GM08714 (cell line): ENCODE measurements at regions not wholly inside any gene's neighbourhood (a gene's known extent, or its start where the extent isn't known, plus 50 kb on each side); places are given as distances from the start of the nearest gene placed in this dataset.

Source experiments
- H3K4me3 ChIP-seq: fragments of 200-500 bp; sonication (Bioruptor generic); 2 replicates; pipeline ENCODE4 v1.5.1; 2014; ENCODE audit warnings: mild to moderate bottlenecking, low read length, inconsistent platforms
- ZNF274 ChIP-seq: IDR thresholded peaks from 2 replicates; pipeline ENCODE4 v1.6.1; 2012; ENCODE audit warnings: mild to moderate bottlenecking, low read depth, low read length

- H3K4me3 ChIP-seq = no peak overlapping the region
- no peak for TF ChIP-seq ZNF274
Measured at GRCh38 chr3:116872688-116873087, 163.1 kb downstream of the TUSC7 start.

GRCh38 chr3:116873142-116873541, 163.6 kb downstream of the TUSC7 start:
- H3K4me3 ChIP-seq = no peak overlapping the region
- TF ChIP-seq ZNF274 = no peak

- TF ChIP-seq ZNF274 = no peak
- H3K4me3 ChIP-seq = no peak overlapping the region
Measured at GRCh38 chr3:116877968-116878367, 168.4 kb downstream of the TUSC7 start.

GRCh38 chr3:116886202-116886893, 176.8 kb downstream of the TUSC7 start:
- H3K4me3 ChIP-seq = no peak overlapping the region
- TF ChIP-seq ZNF274 = no peak

- no peak overlapping the region for H3K4me3 ChIP-seq
- TF ChIP-seq ZNF274 = no peak
Measured at GRCh38 chr3:116896116-116896515, 186.5 kb downstream of the TUSC7 start.

GRCh38 chr3:116897382-116897781, 187.8 kb downstream of the TUSC7 start:
- TF ChIP-seq ZNF274 = no peak
- H3K4me3 ChIP-seq = no peak overlapping the region

- no peak for TF ChIP-seq ZNF274
- H3K4me3 ChIP-seq = no peak overlapping the region
Measured at GRCh38 chr3:116899253-116899652, 189.7 kb downstream of the TUSC7 start.

GRCh38 chr3:116905334-116905733, 195.8 kb downstream of the TUSC7 start:
- TF ChIP-seq ZNF274 = no peak
- H3K4me3 ChIP-seq = no peak overlapping the region

GRCh38 chr3:116905794-116906193, 196.2 kb downstream of the TUSC7 start:
- H3K4me3 ChIP-seq = no peak overlapping the region

GRCh38 chr3:116912116-116912515, 202.5 kb downstream of the TUSC7 start:
- H3K4me3 ChIP-seq = no peak overlapping the region
- TF ChIP-seq ZNF274 = no peak

More at GRCh38 chr3:116905794-116906193, 196.2 kb downstream of the TUSC7 start:
- no peak for TF ChIP-seq ZNF274

- TF ChIP-seq ZNF274 = no peak
- H3K4me3 ChIP-seq = no peak overlapping the region
Measured at GRCh38 chr3:116914004-116914403, 204.4 kb downstream of the TUSC7 start.

GRCh38 chr3:116916836-116917235, 207.3 kb downstream of the TUSC7 start:
- TF ChIP-seq ZNF274 = no peak
- no peak overlapping the region for H3K4me3 ChIP-seq

GRCh38 chr3:116920826-116921610, 211.4 kb downstream of the TUSC7 start:
- H3K4me3 ChIP-seq = no peak overlapping the region
- TF ChIP-seq ZNF274 = no peak

- TF ChIP-seq ZNF274 = no peak
Measured at GRCh38 chr3:116927918-116928317, 218.3 kb downstream of the TUSC7 start.

More at GRCh38 chr3:116927918-116928317, 218.3 kb downstream of the TUSC7 start:
- no peak overlapping the region for H3K4me3 ChIP-seq
